ENCODE measurements at regions not wholly inside any gene's neighbourhood (a gene's known extent, or its start where the extent isn't known, plus 50 kb on each side); places are given as distances from the start of the nearest gene placed in this dataset.

DNA sequence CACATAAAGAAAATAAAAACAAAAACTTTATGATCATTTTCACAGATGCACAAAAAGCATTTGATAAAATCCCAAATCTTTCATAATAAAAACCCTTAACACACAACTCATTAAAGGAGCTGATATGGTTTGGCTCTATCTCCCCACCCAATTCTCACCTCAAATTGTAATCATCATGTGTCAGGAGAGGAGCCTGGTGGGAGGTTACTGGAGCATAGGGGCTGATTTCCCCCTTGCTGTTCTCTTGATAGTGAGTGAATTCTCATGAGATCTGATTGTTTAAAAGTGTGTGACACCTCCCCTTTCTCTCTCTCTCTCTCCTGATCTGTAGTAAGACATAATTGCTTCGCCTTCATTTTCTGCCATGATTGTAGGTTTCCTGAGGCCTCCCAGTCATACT lies 790.7 kb downstream of the C12orf50 start:
- TF ChIP-seq, protein P1, sequence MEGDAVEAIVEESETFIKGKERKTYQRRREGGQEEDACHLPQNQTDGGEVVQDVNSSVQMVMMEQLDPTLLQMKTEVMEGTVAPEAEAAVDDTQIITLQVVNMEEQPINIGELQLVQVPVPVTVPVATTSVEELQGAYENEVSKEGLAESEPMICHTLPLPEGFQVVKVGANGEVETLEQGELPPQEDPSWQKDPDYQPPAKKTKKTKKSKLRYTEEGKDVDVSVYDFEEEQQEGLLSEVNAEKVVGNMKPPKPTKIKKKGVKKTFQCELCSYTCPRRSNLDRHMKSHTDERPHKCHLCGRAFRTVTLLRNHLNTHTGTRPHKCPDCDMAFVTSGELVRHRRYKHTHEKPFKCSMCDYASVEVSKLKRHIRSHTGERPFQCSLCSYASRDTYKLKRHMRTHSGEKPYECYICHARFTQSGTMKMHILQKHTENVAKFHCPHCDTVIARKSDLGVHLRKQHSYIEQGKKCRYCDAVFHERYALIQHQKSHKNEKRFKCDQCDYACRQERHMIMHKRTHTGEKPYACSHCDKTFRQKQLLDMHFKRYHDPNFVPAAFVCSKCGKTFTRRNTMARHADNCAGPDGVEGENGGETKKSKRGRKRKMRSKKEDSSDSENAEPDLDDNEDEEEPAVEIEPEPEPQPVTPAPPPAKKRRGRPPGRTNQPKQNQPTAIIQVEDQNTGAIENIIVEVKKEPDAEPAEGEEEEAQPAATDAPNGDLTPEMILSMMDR (IDR thresholded peaks at IDR 0.05), result no peak
- TF ChIP-seq EZH2 (IDR thresholded peaks at IDR 0.05), result no peak
